Mammary epithelial cell (primary cell): ENCODE measurements at regions not wholly inside any gene's neighbourhood (a gene's known extent, or its start where the extent isn't known, plus 50 kb on each side); places are given as distances from the start of the nearest gene placed in this dataset.

Experiments
- CTCF ChIP-seq, 2 donors: IDR thresholded peaks in 1 of 2; conservative IDR thresholded peaks in 1 of 2; 2 replicates each; pipeline ENCODE4 v1.5.1; 2011 to 2012; ENCODE audit warnings: inconsistent platforms in 2 of 2, low read length in 2 of 2, mild to moderate bottlenecking in 2 of 2, control low read depth in 1 of 2, low read depth in 1 of 2; ENCODE audit not compliant: insufficient read depth in 1 of 2; ENCODE audit errors: extremely low read depth in 1 of 2
- EZH2 ChIP-seq: IDR thresholded peaks from 2 replicates; pipeline ENCODE4 v1.6.1; 2012; ENCODE audit warnings: low read length, inconsistent platforms, borderline replicate concordance

DNA sequence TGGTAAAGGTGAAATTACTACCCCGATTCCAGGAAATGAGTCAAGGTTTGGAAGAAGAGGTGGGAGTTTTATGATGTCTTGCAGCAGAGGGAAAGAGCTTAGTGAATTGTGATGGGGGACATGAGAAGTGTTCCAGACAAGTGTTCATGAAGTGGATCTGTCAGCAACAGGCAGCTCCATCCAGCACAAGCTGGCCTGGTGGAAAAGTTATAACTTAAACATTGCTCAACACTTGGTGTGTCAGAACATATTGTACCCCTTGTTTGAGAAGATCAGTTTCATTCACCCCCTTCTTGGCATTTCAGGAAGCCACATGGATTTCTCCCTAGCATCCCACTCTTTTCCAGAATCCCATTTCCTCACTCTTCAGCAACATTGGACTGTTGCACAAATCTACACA lies 222.0 kb downstream of the B3GLCT start:
- TF ChIP-seq CTCF (conservative IDR thresholded peaks at IDR 0.05 in 1 of 2, IDR thresholded peaks at IDR 0.05 in 1 of 2; ENCODE audit: extremely low read depth in 1 of 2, insufficient read depth in 1 of 2, low read depth in 1 of 2, low read length in 2 of 2) (no peak), EZH2 (no peak)
